Thyroid gland (tissue), 4 donors: ENCODE measurements at regions not wholly inside any gene's neighbourhood (a gene's known extent, or its start where the extent isn't known, plus 50 kb on each side); places are given as distances from the start of the nearest gene placed in this dataset.

Experiments used
- DNase-seq, 2 donors: peaks; one replicate each; pipeline ENCODE4 v3.0.0-alpha.2; 2019
- H3K27ac ChIP-seq, 3 donors: fragments of 200-600 bp; sonication (generic); 1 replicate in 2 of 3; 2 replicates in 1 of 3; pipeline ENCODE4 v1.5.1; 2016 to 2019; ENCODE audit warnings: mild to moderate bottlenecking in 1 of 3, moderate library complexity in 1 of 3
- H3K27me3 ChIP-seq: fragments of 200-600 bp; sonication (generic); one replicate; pipeline ENCODE4 v1.5.1; 2019
- H3K36me3 ChIP-seq, 2 donors: fragments of 200-600 bp; sonication (generic); one replicate each; pipeline ENCODE4 v1.5.1; 2016 to 2019
- H3K4me1 ChIP-seq, 2 donors: fragments of 200-600 bp; sonication (generic); one replicate each; pipeline ENCODE4 v1.5.1; 2017 to 2019
- H3K4me3 ChIP-seq, 3 donors: fragments of 200-600 bp; sonication (generic); replicated peaks in 1 of 3; 1 replicate in 2 of 3; 2 replicates in 1 of 3; pipeline ENCODE4 v1.5.1; 2016; ENCODE audit warnings: mild to moderate bottlenecking in 1 of 3
- H3K9me3 ChIP-seq: fragments of 200-600 bp; sonication (generic); one replicate; pipeline ENCODE4 v1.5.1; 2017
- CTCF ChIP-seq, 6 experiments: fragments of 200-600 bp in 3 of 6; fragments of 450-650 bp in 3 of 6; sonication (generic) in 3 of 6; IDR thresholded peaks; one replicate each; pipeline ENCODE4 v1.5.1; 2016 to 2019; ENCODE audit warnings: antibody characterized with exemption in 6 of 6, mild to moderate bottlenecking in 2 of 6, inconsistent platforms in 1 of 6, moderate library complexity in 1 of 6
- POLR2A ChIP-seq, 2 donors: fragments of 450-650 bp; IDR thresholded peaks; one replicate each; pipeline ENCODE4 v1.6.1; 2017; ENCODE audit warnings: antibody characterized with exemption in 2 of 2, mild to moderate bottlenecking in 2 of 2, moderate library complexity in 1 of 2
- WGBS, 2 donors: methylation state at CpG; one replicate each; pipeline ENCODE4 v1.1.5; 2017; 5-methylcytosine and 5-hydroxymethylcytosine counted together
- intact Hi-C: fragments of 100-400 bp; cut with DNase I; formaldehyde crosslinking; loops from one replicate; pipeline ENCODE4 v1.15.1; 2023

- H3K4me3 ChIP-seq, result no peak overlapping the region
- WGBS, 2 donors, result 75 to 80% methylated on average over 1 of the region's 1 CpG
- H3K27ac ChIP-seq, result no peak overlapping the region
- no peaks in the 10 kb centered on the region for H3K36me3 ChIP-seq
- TF ChIP-seq POLR2A (IDR thresholded peaks at IDR 0.05), result no peak
- TF ChIP-seq CTCF (IDR thresholded peaks at IDR 0.05), result no peak
- H3K27me3 ChIP-seq, result no peaks in the 10 kb centered on the region
- intact Hi-C loops, result no loop called here
- H3K4me1 ChIP-seq, result no peaks in the 10 kb centered on the region
- DNase-seq, result no peak
- H3K9me3 ChIP-seq, result no peaks in the 10 kb centered on the region
Measured at GRCh38 chr5:89117124-89117644, 234.2 kb upstream of the MEF2C start.

- H3K4me3 ChIP-seq, result no peak overlapping the region
- WGBS, 2 donors, result 83 to 88% methylated on average over 4 of the region's 4 CpGs
- TF ChIP-seq POLR2A (IDR thresholded peaks at IDR 0.05) (no peak), CTCF (IDR thresholded peaks at IDR 0.05) (no peak)
- no peaks in the 10 kb centered on the region for H3K4me1 ChIP-seq
- no peaks in the 10 kb centered on the region for H3K9me3 ChIP-seq
- intact Hi-C loops, result no loop called here
- no peaks in the 10 kb centered on the region for H3K27me3 ChIP-seq
- DNase-seq, result no peak
- no peaks in the 10 kb centered on the region for H3K36me3 ChIP-seq
- no peak overlapping the region for H3K27ac ChIP-seq
Measured at GRCh38 chr5:89110916-89111646, 228.1 kb upstream of the MEF2C start.

DNA sequence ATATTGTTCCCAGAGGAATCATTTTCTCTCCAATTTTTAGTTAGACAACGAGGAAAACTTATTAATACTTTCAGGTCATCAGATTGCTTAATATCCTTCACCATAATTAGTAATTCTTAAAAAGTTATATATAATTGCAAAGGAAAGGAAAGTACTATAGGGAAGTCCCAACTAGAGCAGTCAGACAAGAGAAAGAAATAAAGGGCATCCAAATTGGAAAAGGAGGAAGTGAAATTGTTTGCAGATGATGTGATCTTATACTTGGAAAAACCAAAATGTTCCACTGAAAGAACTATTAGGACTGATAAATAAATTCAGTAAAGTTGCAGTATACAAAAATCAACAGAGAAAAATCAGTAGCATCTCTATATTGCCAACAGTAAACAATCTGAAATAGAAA lies 223.5 kb upstream of the MEF2C start:
- Histone ChIP-seq H3K4me3 (no peak overlapping the region), H3K4me1 (no peaks in the 10 kb centered on the region), H3K36me3 (no peaks in the 10 kb centered on the region), H3K27me3 (no peaks in the 10 kb centered on the region), H3K9me3 (no peaks in the 10 kb centered on the region), H3K27ac (no peak overlapping the region)
- no peak for TF ChIP-seq POLR2A (IDR thresholded peaks at IDR 0.05)
- TF ChIP-seq CTCF (IDR thresholded peaks at IDR 0.05), result no peak
- intact Hi-C loops, result no loop called here
- WGBS, 2 donors, result 75 to 84% methylated on average over 1 of the region's 1 CpG
- DNase-seq, result no peak

DNA sequence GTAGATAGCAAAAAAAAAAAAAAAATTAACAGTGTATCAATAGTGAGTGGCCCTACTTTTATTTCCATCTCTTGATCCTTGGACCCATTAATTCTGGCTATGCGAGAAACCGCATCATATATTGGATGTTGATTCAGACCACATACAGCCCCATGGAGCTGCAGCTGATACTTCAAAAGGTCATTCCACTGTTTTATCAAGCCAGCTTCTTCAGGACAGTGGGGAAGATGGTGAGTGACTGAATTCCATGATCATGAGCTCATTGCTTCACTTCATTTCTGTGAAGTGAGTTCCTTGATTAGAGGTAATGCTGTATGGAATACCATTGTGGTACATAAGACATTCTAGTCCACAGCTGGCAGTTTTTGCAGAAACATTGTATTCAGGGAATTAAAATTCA lies 222.9 kb upstream of the MEF2C start:
- Histone ChIP-seq H3K27ac (no peak overlapping the region), H3K4me3 (no peak overlapping the region), H3K36me3 (no peaks in the 10 kb centered on the region), H3K27me3 (no peaks in the 10 kb centered on the region), H3K9me3 (no peaks in the 10 kb centered on the region), H3K4me1 (no peaks in the 10 kb centered on the region)
- TF ChIP-seq POLR2A (IDR thresholded peaks at IDR 0.05), result no peak
- no peak for TF ChIP-seq CTCF (IDR thresholded peaks at IDR 0.05)
- DNase-seq, result no peak
- 95 to 99% methylated on average over 2 of the region's 2 CpGs for WGBS, 2 donors
- intact Hi-C loops, result no loop called here

DNA sequence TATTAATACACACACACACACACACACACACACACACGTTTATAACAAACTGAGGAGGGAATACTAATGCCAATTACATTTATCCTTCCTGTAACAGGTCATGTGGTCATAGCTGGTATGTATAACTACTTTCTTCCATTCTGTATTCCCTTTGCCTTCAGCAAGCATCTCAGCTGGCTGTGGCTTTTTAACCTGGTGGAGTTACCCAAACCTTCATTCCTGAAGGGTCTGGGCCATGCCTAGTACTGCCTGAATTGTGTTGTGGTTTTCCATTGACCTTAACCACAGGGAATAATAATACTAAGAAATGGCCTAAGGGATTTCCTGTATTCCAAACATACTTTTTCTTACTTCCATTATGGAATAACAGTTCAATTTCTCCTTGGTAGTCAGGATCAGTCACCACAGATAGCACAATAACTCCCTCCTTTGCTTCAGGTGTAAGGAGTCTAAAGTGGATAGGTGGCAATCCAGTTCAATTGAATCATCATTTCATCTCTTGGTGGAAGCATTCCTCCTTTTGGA lies 222.2 kb upstream of the MEF2C start:
- intact Hi-C loops, result no loop called here
- Histone ChIP-seq H3K4me3 (no peak overlapping the region), H3K36me3 (no peaks in the 10 kb centered on the region), H3K27me3 (no peaks in the 10 kb centered on the region), H3K27ac (no peak overlapping the region), H3K4me1 (no peaks in the 10 kb centered on the region), H3K9me3 (no peaks in the 10 kb centered on the region)
- no peak for TF ChIP-seq CTCF (IDR thresholded peaks at IDR 0.05)
- TF ChIP-seq POLR2A (IDR thresholded peaks at IDR 0.05), result no peak
- no peak for DNase-seq
- 0 to 54% methylated on average over 1 of the region's 1 CpG for WGBS, 2 donors
